LNCAP (cell line): ENCODE measurements at regions not wholly inside any gene's neighbourhood (a gene's known extent, or its start where the extent isn't known, plus 50 kb on each side); places are given as distances from the start of the nearest gene placed in this dataset.

Experiments
- TF ChIP-seq, protein P1 (sequence below): fragments of 450-650 bp; IDR thresholded peaks from 2 replicates; pipeline ENCODE4 v1.5.1; 2017; ENCODE audit warnings: mild to moderate bottlenecking

DNA sequence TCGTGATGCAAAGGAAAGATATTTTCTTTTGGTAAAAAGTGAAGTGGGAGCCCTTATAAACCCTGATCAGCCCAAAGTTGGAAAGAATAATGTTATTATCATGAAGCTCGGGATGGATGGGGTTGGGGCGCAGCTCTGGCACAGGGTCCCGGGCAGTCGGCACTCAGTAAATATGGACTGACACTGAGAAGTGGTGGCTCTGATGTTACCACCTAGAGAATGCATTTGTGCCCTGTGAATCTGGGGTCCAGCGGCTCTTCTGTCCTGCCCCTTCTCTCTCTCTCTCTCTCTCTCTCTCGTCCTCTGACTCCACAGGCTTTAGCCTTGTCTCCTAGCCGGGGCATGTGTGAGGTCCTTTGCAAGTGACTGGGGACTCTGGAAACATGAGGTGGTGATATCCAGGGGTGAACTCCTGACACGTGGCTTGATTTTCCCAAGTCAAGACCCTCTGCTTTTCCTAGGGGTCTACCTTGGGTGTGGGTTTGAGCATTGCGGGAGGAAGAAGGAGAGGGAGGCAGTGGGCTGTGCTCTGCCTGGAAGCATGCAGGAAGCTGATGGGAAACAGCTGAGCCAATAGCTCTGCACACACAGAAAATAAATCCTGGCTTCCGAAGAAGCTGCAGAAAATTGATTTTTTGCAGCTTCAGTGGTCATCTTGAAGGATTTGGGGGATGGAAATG, 162.7 kb downstream of the MACROH2A1 start:
- TF ChIP-seq, protein P1, sequence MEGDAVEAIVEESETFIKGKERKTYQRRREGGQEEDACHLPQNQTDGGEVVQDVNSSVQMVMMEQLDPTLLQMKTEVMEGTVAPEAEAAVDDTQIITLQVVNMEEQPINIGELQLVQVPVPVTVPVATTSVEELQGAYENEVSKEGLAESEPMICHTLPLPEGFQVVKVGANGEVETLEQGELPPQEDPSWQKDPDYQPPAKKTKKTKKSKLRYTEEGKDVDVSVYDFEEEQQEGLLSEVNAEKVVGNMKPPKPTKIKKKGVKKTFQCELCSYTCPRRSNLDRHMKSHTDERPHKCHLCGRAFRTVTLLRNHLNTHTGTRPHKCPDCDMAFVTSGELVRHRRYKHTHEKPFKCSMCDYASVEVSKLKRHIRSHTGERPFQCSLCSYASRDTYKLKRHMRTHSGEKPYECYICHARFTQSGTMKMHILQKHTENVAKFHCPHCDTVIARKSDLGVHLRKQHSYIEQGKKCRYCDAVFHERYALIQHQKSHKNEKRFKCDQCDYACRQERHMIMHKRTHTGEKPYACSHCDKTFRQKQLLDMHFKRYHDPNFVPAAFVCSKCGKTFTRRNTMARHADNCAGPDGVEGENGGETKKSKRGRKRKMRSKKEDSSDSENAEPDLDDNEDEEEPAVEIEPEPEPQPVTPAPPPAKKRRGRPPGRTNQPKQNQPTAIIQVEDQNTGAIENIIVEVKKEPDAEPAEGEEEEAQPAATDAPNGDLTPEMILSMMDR: no peak

DNA sequence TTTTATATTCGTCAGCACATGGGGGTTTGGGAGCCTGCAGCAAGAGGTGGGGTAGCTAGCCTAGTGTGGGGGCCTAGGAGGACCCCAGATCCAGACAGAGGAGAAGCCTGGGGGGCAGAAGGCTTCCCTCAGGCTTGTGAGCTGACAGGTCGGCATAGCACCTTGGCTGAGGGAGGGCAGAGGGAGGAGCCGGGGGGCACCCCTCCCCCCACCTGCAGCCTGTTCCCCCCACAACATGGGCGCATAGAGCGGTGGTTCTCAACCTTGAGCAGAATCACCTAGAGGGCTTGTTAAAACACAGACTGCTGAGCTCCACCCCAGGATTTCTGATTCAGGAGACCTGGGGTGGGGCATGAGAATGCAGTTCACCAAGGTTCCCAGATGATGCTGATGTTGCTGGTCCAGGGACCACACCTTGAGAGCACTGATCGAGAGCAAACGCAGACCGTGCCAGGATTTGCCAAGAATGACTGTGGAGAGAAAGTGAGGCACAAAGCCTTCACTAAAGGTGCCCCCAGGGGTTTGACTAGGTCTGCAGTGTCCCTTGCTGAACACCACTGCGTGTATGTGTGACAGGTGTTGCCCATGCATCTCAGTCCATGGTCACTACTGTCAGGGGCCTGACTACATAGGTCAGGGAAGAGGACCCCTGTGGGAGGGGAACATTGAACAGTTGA, 163.3 kb downstream of the MACROH2A1 start:
- TF ChIP-seq, protein P1: no peak

- TF ChIP-seq, protein P1: no peak
Observed at GRCh38 chr5:135234666-135235401, 164.2 kb downstream of the MACROH2A1 start.

DNA sequence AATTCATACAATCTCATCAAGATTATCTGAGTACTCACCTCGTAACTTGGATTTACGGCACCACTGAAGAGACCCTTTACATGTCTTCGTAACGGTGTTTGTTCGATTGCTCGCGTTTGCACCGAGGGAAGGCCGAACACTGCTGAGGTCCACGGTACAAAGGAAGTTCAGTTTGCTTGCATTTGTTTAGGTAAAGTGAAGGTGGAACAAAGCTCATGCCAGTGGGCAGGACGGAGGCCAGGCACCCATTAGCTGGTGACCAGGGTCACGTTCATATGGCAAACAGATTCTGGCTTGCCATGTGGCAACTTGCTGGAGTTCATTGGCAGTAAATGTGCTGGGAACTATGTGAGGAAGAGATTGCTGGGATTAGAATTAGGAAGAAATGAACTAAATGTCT, 164.8 kb downstream of the MACROH2A1 start:
- TF ChIP-seq, protein P1: no peak

GRCh38 chr5:135233477-135233876, 165.6 kb downstream of the MACROH2A1 start:
- TF ChIP-seq, protein P1: no peak

DNA sequence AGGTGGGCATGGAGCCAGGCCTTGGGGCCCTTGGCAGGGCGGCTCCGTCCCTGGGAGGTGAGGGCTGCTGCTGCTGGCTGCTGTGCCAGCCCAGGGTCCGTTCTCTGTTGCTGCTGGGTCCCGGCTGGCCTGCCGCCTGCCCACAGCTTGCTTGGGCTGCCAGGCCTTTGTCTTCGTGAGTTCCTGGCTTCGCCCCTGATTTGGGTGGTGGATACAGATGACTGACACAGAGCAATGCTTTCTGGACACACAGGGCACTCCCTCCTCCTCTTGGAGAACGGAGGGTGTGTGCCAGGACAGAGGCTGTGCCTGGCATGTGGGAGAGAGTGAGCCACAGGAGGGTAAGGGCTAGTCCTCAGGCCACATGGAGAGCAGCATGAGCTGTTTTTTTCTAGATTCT, 166.1 kb downstream of the MACROH2A1 start:
- TF ChIP-seq, protein P1: no peak

DNA sequence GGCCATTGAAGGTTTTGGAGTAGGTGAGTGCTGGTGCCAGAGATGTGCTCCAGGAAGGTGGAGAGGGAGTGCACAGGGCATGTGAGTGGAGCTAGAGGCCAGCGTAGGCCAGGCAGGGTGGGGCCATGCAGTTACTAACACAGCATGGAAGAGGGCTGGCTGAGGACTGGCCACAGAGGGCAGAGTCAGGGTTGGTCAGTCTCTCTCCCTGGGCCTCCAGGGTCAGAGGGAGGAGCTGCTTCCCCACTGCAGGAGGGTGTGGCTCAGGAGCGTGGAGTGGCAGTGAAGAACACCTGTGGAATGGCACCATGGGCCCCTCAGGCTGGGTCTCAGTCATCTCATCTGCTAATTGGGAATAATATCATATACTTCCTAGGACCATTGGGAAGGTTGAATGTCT, 167.7 kb downstream of the MACROH2A1 start:
- TF ChIP-seq, protein P1: no peak
